ENCODE measurements at regions not wholly inside any gene's neighbourhood (a gene's known extent, or its start where the extent isn't known, plus 50 kb on each side); places are given as distances from the start of the nearest gene placed in this dataset.

DNA sequence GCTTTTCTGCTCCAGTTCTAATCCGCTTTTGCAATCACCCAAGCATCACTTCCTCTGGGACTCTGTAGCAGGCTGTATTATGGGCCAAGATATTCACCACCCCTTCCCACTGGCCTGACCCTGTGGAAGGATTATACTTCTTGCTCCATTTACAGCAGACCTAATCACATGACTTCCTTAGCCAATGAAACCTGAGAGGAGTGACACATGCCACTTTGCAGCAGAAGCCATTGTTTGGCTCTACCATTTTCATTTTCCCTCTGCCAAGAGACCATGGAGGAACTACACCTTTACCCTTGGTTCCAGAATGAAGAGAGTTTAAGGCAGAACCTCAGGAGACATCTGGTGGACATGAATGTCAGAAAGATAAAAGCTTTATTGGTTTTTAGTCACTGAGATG lies 134.9 kb upstream of the HSD17B12 start:
- no peak for DNase-seq

- no peak for DNase-seq
Measured at GRCh38 chr11:43546561-43547429, 133.7 kb upstream of the HSD17B12 start.

GRCh38 chr11:43547430-43547831 lies 133.1 kb upstream of the HSD17B12 start:
- DNase-seq: no peak

DNA sequence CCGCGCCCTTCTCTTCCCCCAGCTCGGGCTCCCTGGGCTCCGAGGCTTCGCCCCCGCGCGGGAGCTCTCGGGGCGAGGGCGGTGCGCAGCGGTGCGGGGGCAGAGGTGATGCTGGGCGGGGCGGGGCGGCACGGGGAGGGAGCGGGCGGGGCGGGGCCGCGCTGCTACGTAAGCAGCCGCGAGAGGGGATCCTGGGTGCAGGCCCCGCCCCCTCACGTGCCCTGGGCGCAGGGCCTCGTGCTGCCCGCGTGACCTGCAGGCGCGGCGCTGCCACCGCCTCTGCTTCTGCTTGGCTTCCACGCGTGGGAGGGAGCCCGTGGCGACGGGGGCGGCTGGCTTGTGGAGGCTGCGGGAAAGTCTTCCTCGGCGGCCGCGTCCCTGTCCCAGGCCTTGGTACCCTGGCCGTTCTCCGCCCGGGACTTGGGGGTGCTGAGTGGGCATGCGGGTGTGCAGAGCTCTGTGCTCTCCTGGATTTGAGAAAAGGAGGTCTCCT lies 132.6 kb upstream of the HSD17B12 start:
- no peak for DNase-seq

DNA sequence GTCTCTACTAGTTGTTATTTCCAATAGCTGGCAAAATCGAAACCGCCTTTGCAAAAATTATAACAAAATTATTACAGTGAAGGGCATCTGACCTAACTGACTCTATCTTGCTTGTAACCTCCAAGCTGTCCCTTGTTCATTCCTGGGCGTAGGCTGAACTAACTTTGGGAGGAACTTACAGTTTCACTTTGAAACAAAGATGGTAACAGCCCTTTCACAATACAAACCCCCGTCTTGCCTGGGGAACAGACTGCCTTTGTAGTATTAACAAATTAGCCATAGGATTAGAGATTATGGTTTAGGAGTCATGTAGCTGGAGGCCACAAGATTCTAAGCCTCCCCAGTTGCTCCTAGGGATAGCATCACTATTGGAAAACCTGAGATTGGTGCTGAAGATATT lies 131.6 kb upstream of the HSD17B12 start:
- no peak for DNase-seq

DNA sequence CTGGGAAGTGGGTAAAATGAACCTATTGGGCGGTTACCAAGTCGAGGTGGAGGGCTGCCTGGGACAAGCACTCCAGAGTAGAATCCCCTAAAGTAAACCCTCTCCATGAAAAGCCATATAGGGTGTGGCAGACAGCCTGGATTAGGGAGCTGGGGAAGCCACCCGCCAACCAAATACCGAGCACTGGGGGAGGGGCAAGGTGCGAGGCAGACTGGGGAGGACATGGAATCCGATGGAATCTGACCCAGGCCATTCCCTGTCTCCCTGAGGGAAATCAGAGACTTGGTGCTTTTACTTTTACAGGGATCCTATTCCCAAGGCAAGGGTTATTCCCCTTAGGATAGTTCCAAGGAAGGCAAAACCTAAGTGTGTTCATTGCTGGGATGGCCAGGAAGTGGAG lies 130.9 kb upstream of the HSD17B12 start:
- no peak for DNase-seq

- DNase-seq: no peak
Measured at GRCh38 chr11:43550714-43551113, 129.8 kb upstream of the HSD17B12 start.

DNA sequence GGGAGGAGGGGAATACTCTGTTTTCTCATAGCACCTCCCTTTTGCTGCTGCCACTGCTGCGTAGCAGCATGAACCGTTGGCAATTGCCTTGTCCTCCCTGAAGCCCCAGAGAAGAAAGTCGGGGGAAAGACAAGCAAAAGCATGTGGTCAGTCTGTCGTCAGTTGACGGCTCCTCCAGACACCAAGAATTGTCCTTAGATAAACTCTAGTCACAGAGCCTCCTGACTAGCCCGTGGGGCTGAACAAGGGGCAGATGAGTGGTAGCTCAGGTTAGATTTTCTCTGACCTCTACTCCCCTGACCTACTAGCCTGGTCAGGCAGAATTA lies 126.4 kb upstream of the HSD17B12 start:
- DNase-seq: no peak

- DNase-seq: no peak
Measured at GRCh38 chr11:43555186-43555585, 125.4 kb upstream of the HSD17B12 start.

- no peak for DNase-seq
Measured at GRCh38 chr11:43555816-43556611, 124.5 kb upstream of the HSD17B12 start.

DNA sequence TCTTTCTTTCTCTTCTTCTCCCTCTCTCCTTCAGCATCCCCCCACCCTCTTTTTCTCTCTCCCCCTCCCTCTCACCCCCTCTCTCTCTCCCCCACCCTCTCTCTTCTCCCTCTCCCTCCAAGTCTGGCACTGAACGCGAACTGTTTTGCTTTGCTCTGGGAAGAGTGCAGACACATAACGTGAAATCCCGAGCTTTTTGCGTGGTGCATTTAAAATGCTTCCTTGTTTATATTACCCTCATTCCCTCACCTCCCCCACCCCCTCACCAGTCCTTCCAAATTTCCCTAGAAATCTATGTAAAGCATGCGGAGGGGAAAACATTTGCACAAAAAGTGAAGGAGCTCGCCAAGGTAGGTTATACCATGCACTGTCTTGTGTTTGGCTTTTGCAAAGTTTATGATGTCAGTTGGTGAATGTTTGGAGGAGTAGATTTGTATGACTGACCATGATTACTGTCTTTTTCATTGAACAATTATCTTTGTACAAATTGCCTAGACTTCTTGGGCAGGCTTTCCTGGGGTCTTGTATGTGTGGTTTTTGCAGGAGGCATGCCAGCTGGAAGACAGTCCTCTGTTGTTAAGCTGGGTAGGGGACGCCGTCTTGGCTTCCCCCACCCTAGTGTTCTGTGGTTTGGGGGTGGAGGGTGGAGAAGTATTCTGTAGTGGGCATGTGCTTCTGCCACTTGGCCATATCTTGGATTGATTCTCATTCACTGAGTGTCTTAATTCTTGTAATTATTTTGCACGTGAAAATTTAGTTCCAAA lies 123.7 kb upstream of the HSD17B12 start:
- no peak for DNase-seq

GRCh38 chr11:43557553-43558110 lies 122.9 kb upstream of the HSD17B12 start:
- DNase-seq: no peak

GRCh38 chr11:43558146-43558545 lies 122.4 kb upstream of the HSD17B12 start:
- no peak for DNase-seq

DNA sequence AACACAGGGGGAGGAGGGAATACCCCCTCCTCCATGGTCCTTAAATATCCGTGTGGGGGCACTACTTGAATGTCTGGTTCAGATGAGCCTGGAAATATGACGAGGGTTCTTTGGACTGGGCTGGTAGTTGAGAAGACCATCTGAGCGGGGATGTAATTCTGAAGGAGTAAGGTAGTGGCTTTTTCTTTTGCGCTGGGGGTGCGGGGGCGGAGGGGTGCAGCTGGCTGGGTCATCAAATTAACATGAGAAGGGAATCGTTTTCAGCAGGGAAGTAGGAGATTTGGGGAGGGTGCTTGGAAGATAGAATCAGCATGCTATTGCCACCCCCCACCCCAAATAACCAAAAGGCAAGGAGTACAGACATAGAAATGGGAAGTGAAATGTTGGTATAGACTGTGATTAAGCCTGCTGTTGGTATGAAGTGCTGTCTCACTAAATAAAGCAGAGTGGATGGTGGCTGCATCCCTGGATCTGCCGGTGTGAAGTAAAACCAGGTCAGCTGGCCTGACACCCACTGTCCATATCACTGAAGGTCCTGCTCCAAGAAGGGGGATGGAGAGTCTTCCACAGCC lies 121.9 kb upstream of the HSD17B12 start:
- DNase-seq: no peak

DNA sequence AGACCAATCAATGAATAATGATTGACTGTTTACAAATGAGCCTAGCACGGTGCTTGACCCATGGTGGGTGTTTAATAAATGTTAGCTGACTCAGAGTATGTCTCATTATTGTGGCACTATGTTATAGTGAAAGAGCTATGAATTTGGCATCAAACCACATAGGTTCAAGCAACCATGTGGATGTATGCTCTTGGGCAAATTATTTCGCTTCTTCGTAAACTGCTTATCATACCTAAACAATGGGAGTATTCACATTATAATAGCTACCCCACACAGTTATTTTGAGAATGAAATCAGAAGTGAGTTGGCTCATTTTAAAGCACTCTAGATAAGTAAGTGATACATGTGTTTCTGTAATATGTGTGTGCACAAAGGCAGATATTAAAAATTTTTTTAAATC lies 118.7 kb upstream of the HSD17B12 start:
- no peak for DNase-seq

DNA sequence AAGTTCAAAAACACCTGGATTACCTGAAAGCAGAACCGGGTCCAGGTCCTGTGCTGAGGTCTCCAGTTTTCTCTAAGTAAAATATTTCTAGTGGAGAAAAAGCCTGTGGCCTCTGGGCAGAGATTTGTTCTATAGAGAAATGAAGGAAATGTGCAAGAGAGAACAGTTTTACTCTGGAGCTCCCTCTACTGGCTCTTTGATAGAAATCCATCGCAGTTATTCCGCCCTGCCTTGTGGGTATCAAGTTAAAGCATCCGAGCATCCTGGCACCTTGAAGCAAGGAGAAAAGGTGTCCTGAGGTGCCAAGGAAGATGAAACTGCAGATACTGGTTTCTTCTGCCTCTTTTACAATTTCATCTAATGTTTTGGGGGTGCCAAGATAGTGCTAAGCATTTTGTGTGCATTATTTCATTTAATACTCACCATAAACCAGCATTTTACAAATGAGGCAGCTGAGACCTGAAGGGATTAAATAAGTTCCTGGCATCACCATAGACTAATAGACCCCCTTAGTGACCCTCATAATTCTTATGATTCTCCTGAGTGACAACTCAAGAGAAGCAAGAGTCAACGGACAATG lies 113.1 kb upstream of the HSD17B12 start:
- peak in 1 of 2 donors; percentile 23 for DNase-seq

DNA sequence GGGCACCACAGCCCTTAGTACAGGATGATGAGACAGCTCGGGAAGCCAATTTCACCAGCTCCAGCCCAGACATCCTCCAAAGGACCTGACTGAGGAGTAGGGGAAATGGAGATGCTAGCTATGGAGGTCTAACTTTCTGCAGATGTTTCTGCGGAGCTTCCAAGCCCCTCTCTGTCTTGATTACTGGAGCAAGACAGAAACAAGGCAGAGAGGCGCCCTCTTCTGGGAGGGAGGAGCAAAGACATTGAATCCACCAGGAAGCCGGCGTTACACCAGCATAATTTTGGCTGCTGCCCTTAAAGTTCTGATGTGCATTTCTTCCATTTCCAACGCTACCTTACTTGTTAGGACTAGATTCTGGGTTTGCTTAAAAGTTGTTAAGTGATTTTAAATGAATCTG lies 107.3 kb upstream of the HSD17B12 start:
- no peak for DNase-seq

DNA sequence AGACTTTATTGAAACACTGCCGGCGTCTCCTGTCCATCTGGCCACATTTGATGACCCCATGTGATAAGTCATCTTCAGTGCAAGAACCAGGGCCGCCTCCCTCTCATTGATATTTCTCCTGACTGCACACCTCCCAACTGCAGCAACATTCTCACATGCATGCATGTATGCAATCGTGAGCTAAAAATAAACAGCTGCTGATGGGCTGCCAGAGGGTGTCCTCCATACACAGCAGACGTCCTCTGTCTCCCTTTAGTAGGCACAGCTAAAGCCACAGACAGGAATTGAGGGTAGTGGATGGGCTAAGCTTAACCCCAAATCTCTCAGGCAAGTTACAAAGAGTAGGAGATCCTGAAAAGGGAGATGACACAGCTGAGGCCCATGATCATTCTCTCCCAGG lies 106.7 kb upstream of the HSD17B12 start:
- DNase-seq: no peak

- DNase-seq: no peak
Measured at GRCh38 chr11:43574411-43574810, 106.1 kb upstream of the HSD17B12 start.

DNA sequence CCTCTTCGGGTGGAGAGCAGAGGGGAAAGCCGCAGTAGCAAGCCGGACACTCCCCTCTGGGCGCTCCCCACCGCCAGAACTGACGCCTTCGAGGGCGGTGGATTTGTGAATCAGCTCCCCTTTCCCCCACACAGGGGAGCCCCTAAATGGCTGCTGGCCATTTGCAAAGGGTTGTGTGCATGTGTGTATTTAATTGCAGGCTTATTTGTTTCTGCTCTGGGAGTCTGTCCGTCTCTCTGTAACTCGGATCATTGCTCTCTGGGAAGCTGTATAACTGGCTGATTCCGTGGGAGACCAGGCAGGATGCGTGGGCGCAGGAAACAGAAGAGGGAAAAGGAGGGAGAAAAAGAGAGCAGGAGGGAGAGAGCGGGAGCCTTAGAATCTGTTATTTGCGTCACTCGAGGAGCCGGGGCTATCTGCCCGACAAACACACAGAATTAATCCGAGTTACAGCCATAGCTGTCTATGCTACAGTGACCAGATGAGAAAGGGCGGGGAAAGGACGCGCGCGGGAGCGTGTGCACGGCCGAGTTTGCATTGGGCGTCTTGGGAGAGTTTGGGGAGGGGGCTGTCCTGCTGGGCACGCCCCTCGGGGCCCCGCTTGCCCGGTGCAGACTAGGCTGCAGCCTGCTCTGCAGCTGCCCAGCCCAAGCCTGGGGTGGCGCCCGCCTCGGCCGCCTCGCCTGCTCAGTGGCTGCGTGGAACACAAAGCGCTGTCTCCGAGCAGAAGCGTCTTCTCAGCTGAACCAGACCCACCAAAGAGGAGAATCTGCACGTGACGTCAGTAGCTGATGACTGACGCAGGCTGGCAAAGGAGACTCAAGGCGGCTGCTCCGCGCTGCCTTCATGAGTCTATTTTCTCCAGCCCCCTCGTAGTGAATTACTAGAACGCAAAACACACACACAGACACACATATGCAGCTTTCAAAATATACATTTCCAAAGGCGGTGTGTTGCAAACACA lies 105.3 kb upstream of the HSD17B12 start:
- no peak for DNase-seq

GRCh38 chr11:43575913-43576310 lies 104.6 kb upstream of the HSD17B12 start:
- DNase-seq: no peak

Data from CD4-positive, alpha-beta T cell treated with Interferon alpha-2 for 1 hour (primary cell).